HK-2 (cell line): ENCODE measurements at regions not wholly inside any gene's neighbourhood (a gene's known extent, or its start where the extent isn't known, plus 50 kb on each side); places are given as distances from the start of the nearest gene placed in this dataset.

Source experiments
- DNase-seq: peaks from one replicate; pipeline ENCODE4 v3.0.0-alpha.2; 2018; ENCODE audit not compliant: unreplicated experiment

- DNase-seq, result no peak
Observed at GRCh38 chr6:14187406-14187805, 69.8 kb downstream of the CD83 start.

GRCh38 chr6:14189074-14189473, 71.5 kb downstream of the CD83 start:
- no peak for DNase-seq

- DNase-seq, result no peak
Observed at GRCh38 chr6:14190191-14190928, 72.8 kb downstream of the CD83 start.

GRCh38 chr6:14190929-14191224, 73.3 kb downstream of the CD83 start:
- DNase-seq, result no peak

- no peak for DNase-seq
Observed at GRCh38 chr6:14191761-14192160, 74.2 kb downstream of the CD83 start.

- DNase-seq, result no peak
Observed at GRCh38 chr6:14192216-14192788, 74.7 kb downstream of the CD83 start.

- DNase-seq, result no peak
Observed at GRCh38 chr6:14193524-14193923, 76.0 kb downstream of the CD83 start.

- no peak for DNase-seq
Observed at GRCh38 chr6:14194483-14194882, 76.9 kb downstream of the CD83 start.

GRCh38 chr6:14194976-14195375, 77.4 kb downstream of the CD83 start:
- no peak for DNase-seq

GRCh38 chr6:14196026-14196425, 78.5 kb downstream of the CD83 start:
- DNase-seq, result no peak

GRCh38 chr6:14197118-14197517, 79.5 kb downstream of the CD83 start:
- no peak for DNase-seq

GRCh38 chr6:14200047-14200446, 82.5 kb downstream of the CD83 start:
- DNase-seq, result no peak

- DNase-seq, result no peak
Observed at GRCh38 chr6:14202947-14203346, 85.4 kb downstream of the CD83 start.

GRCh38 chr6:14206391-14206790, 88.8 kb downstream of the CD83 start:
- DNase-seq, result no peak

- peak; percentile 22 for DNase-seq
Observed at GRCh38 chr6:14207448-14207847, 89.9 kb downstream of the CD83 start.

- no peak for DNase-seq
Observed at GRCh38 chr6:14209000-14209399, 91.4 kb downstream of the CD83 start.

- no peak for DNase-seq
Observed at GRCh38 chr6:14210077-14210476, 92.5 kb downstream of the CD83 start.

GRCh38 chr6:14210663-14211561, 93.3 kb downstream of the CD83 start:
- peak; percentile 96 for DNase-seq

GRCh38 chr6:14211562-14211942, 94.0 kb downstream of the CD83 start:
- DNase-seq, result no peak

GRCh38 chr6:14212020-14212419, 94.4 kb downstream of the CD83 start:
- DNase-seq, result no peak

- no peak for DNase-seq
Observed at GRCh38 chr6:14212632-14213031, 95.1 kb downstream of the CD83 start.

GRCh38 chr6:14216946-14217684, 99.5 kb downstream of the CD83 start:
- no peak for DNase-seq
